ENCODE measurements at regions not wholly inside any gene's neighbourhood (a gene's known extent, or its start where the extent isn't known, plus 50 kb on each side); places are given as distances from the start of the nearest gene placed in this dataset. TPM values are rescaled to one million over a fixed set of nuclear protein-coding genes. Genes with fewer than 3 reads are reported as not detected.

- Histone ChIP-seq H4K8ac (ENCODE audit: extremely low read depth, insufficient read depth, low read length) (no peak overlapping the region), H3K9ac (replicated peaks in 1 of 4; ENCODE audit: extremely low read depth in 1 of 4, low read depth in 3 of 4, low read length in 3 of 4) (no peak overlapping the region), H2BK12ac (ENCODE audit: low read depth, low read length) (no peak overlapping the region), H3K27me3 (replicated peaks in 1 of 4; ENCODE audit: control insufficient read depth in 3 of 4, extremely low read depth in 1 of 4, insufficient read depth in 3 of 4, low read length in 3 of 4) (no peaks in the 10 kb centered on the region; a peak in 1 of 7 replicates), H3K18ac (ENCODE audit: extremely low read depth, low read length) (no peak overlapping the region), H4K5ac (ENCODE audit: insufficient read length, low read depth, low read length) (no peak overlapping the region), H3K4ac (replicated peaks; ENCODE audit: insufficient read length, low read depth, low read length) (no peak overlapping the region), H2BK15ac (ENCODE audit: low read length) (no peak overlapping the region), H2AK5ac (ENCODE audit: low read depth, low read length) (no peak overlapping the region), H3K79me1 (ENCODE audit: low read depth, low read length) (no peaks in the 10 kb centered on the region), H3K79me2 (ENCODE audit: control insufficient read depth in 1 of 2, insufficient read depth in 2 of 2, low read length in 2 of 2) (no peaks in the 10 kb centered on the region), H3K4me2 (ENCODE audit: insufficient read depth in 1 of 2, low read depth in 2 of 2, low read length in 2 of 2) (no peak overlapping the region), H2BK120ac (replicated peaks; ENCODE audit: low read depth, low read length) (no peak overlapping the region), H3K9me3 (ENCODE audit: insufficient read depth in 2 of 2, low read depth in 1 of 2, low read length in 1 of 2) (no peaks in the 10 kb centered on the region), H3K27ac (ENCODE audit: low read depth, low read length) (no peak overlapping the region), H4K91ac (replicated peaks; ENCODE audit: insufficient read length, low read length) (no peak overlapping the region), H3K36me3 (ENCODE audit: control insufficient read depth in 2 of 4, insufficient read depth in 4 of 4, low read length in 3 of 4) (no peaks in the 10 kb centered on the region), H3K14ac (ENCODE audit: insufficient read length) (no peak overlapping the region), H2AFZ (ENCODE audit: low read length) (no peak overlapping the region), H2BK20ac (ENCODE audit: low read length) (no peak overlapping the region), H3K23me2 (ENCODE audit: low read depth, low read length) (no peaks in the 10 kb centered on the region), H2BK5ac (ENCODE audit: low read depth, low read length) (no peak overlapping the region), H3K4me1 (replicated peaks in 1 of 4; ENCODE audit: control insufficient read depth in 3 of 4, insufficient read depth in 4 of 4, low read length in 3 of 4) (peaks cover 0 to 2% (median 0%) of the 10 kb centered on the region in 4 experiments; a peak in 2 of 7 replicates), H3K23ac (ENCODE audit: insufficient read length) (no peak overlapping the region), H3K4me3 (ENCODE audit: extremely low read depth in 1 of 4, insufficient read depth in 2 of 4, low read depth in 3 of 4, low read length in 4 of 4) (no peak overlapping the region), H3K56ac (replicated peaks; ENCODE audit: insufficient read length, low read depth, low read length) (no peak overlapping the region), H4K20me1 (replicated peaks in 1 of 2; ENCODE audit: control insufficient read depth in 1 of 2, insufficient read depth in 2 of 2, low read length in 2 of 2) (no peaks in the 10 kb centered on the region)
- TF ChIP-seq RAD21 (IDR thresholded peaks at IDR 0.05 in 1 of 2, conservative IDR thresholded peaks at IDR 0.05 in 1 of 2; ENCODE audit: low read depth in 2 of 2, low read length in 2 of 2) (no peak), CBX8 (IDR thresholded peaks at IDR 0.05; ENCODE audit: borderline replicate concordance, low read depth, low read length) (no peak), SP2 (IDR thresholded peaks at IDR 0.05; ENCODE audit: low read length) (no peak)
- DNase-seq (ENCODE audit: low read depth in 1 of 2, low spot score in 2 of 2) (no peak), FAIRE-seq (no peak)
- ChIA-PET CTCF (ENCODE audit: partially characterized antibody) (no interaction called here), POLR2A (ENCODE audit: partially characterized antibody) (no interaction called here)
Measured at GRCh38 chr4:61149278-61149677, 50.8 kb upstream of the ADGRL3 start.

Small RNA genes in the stretch of these regions (microRNA-seq; reads per million reads assigned to microRNA genes)
- 0 reads per million in 2 experiments for gene MIR548AG1 (ENCODE audit: borderline microRNAs expressed in 2 of 2, borderline number of aligned reads in 2 of 2, borderline replicate concordance in 1 of 2)

Small RNA genes in the stretch of these regions (small RNA-seq; reads per million reads assigned to genes)
- not detected for gene MIR548AG1 (ENCODE audit: insufficient read depth)
- not detected for gene RF00019 (ENCODE audit: insufficient read depth)
- gene RNU6-1325P (ENCODE audit: insufficient read depth), result not detected
